ENCODE measurements at regions not wholly inside any gene's neighbourhood (a gene's known extent, or its start where the extent isn't known, plus 50 kb on each side); places are given as distances from the start of the nearest gene placed in this dataset.
"Not testable (repeated sequence)": the region's sequence is repeated elsewhere in the genome, so short reads cannot be mapped to it uniquely, and the experiment has no call there.

DNA sequence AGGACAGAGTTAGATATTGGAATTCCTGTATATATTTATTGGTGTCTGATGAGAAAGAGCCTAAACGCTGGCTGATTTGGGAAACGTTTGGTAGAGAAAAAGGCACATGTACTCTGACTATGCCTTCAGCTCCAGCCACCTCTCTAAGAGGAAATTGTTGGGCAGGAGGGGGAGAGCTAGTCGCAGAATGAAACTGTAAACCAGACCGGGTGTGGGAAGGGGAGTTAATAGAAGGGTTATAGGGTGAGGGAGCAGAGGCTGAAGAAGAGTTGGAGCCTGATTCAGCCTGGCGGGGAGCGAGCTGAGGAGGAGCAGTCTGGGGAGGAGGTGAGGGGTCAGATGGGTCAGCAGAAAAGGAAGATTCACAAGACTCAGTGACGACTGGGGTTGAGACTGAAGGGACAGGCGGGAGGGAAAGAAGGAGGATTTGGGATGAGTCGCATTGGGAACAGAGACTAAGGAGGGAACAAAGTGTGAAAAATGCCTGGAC, 54.2 kb upstream of the RHOU start:
- not testable (repeated sequence) for DNase-seq

GRCh38 chr1:228683428-228683827, 51.9 kb upstream of the RHOU start:
- no peak for DNase-seq

- DNase-seq = no peak
Observed at GRCh38 chr1:228684607-228685006, 50.7 kb upstream of the RHOU start.

DNA sequence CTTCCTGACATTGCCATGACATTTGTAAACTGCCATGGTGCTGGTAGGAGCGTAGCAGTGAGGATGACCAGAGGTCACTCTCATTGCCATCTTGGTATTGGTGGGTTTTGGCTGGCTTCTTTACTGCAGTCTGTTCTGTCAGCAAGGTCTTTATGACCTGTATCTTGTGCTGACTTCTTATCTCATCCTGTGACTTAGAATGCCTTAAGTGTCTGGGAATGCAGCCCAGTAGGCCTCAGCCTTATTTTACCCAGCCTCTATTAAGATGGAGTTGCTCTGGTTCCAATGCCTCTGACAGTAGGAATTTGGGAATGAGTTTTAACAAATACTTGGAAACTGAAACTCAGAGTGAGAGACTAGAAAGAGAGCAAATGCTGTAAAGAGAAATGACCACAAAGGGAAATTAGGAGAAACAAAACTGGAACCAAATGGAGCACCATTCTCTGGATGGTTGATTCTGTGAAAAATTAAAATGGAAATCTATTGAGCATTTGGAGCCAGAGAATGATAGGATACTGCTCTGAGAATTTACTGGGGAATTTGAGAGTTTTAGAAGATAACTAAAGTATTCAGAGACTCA, 50.1 kb upstream of the RHOU start:
- DNase-seq = no peak

Measured in T-helper 9 cell (primary cell).